ENCODE measurements at regions not wholly inside any gene's neighbourhood (a gene's known extent, or its start where the extent isn't known, plus 50 kb on each side); places are given as distances from the start of the nearest gene placed in this dataset.

- no peak for TF ChIP-seq EZH2phosphoT487 (IDR thresholded peaks at IDR 0.05; ENCODE audit: low read length)
- no peak for TF ChIP-seq CTCF (IDR thresholded peaks at IDR 0.05; ENCODE audit: low read length)
Observed at GRCh38 chr7:3180604-3181003, 120.4 kb upstream of the SDK1 start.

Measured in MM.1S (cell line).